ENCODE measurements at regions not wholly inside any gene's neighbourhood (a gene's known extent, or its start where the extent isn't known, plus 50 kb on each side); places are given as distances from the start of the nearest gene placed in this dataset.

- TF ChIP-seq CTCF (IDR thresholded peaks at IDR 0.05) (no peak), EP300 (IDR thresholded peaks at IDR 0.05) (no peak), POLR2AphosphoS5 (IDR thresholded peaks at IDR 0.05) (no peak), POLR2A (IDR thresholded peaks at IDR 0.05) (no peak)
Observed at GRCh38 chr1:177571076-177571475, 398.8 kb downstream of the SEC16B start.
